Parathyroid adenoma (tissue), 2 donors: ENCODE measurements at regions not wholly inside any gene's neighbourhood (a gene's known extent, or its start where the extent isn't known, plus 50 kb on each side); places are given as distances from the start of the nearest gene placed in this dataset.

ENCODE experiments used
- H2AFZ ChIP-seq: fragments of 300-600 bp; sonication (generic); one replicate; pipeline ENCODE4 v1.7.0; 2017; ENCODE audit warnings: antibody characterized with exemption, mild to moderate bottlenecking
- H3K27ac ChIP-seq: fragments of 300-600 bp; sonication (generic); one replicate; pipeline ENCODE4 v1.7.0; 2017
- H3K27me3 ChIP-seq: fragments of 300-600 bp; sonication (generic); one replicate; pipeline ENCODE4 v1.7.0; 2017; ENCODE audit warnings: low read length; ENCODE audit not compliant: control insufficient read depth, insufficient read depth
- H3K36me3 ChIP-seq: fragments of 300-600 bp; sonication (generic); one replicate; pipeline ENCODE4 v1.7.0; 2017; ENCODE audit warnings: low read length; ENCODE audit not compliant: control insufficient read depth, insufficient read depth
- H3K4me1 ChIP-seq: fragments of 300-600 bp; sonication (generic); one replicate; pipeline ENCODE4 v1.7.0; 2017; ENCODE audit warnings: control low read depth
- H3K4me2 ChIP-seq: fragments of 300-600 bp; sonication (generic); one replicate; pipeline ENCODE4 v1.7.0; 2017; ENCODE audit warnings: low read length
- H3K4me3 ChIP-seq: fragments of 300-600 bp; sonication (generic); one replicate; pipeline ENCODE4 v1.7.0; 2017; ENCODE audit warnings: low read depth, low read length
- H3K79me2 ChIP-seq: fragments of 300-600 bp; sonication (generic); one replicate; pipeline ENCODE4 v1.7.0; 2017; ENCODE audit warnings: control low read depth
- H3K9ac ChIP-seq: fragments of 300-600 bp; sonication (generic); one replicate; pipeline ENCODE4 v1.7.0; 2017; ENCODE audit warnings: mild to moderate bottlenecking
- H3K9me3 ChIP-seq: fragments of 300-600 bp; sonication (generic); one replicate; pipeline ENCODE4 v1.7.0; 2017; ENCODE audit warnings: low read length; ENCODE audit not compliant: control insufficient read depth
- TF ChIP-seq, protein P1 (sequence below): fragments of 300-600 bp; sonication (generic); IDR thresholded peaks from one replicate; pipeline ENCODE4 v1.7.0; 2017; ENCODE audit warnings: antibody characterized with exemption, mild to moderate bottlenecking
- donor health status: primary hyperparathyroidism.

DNA sequence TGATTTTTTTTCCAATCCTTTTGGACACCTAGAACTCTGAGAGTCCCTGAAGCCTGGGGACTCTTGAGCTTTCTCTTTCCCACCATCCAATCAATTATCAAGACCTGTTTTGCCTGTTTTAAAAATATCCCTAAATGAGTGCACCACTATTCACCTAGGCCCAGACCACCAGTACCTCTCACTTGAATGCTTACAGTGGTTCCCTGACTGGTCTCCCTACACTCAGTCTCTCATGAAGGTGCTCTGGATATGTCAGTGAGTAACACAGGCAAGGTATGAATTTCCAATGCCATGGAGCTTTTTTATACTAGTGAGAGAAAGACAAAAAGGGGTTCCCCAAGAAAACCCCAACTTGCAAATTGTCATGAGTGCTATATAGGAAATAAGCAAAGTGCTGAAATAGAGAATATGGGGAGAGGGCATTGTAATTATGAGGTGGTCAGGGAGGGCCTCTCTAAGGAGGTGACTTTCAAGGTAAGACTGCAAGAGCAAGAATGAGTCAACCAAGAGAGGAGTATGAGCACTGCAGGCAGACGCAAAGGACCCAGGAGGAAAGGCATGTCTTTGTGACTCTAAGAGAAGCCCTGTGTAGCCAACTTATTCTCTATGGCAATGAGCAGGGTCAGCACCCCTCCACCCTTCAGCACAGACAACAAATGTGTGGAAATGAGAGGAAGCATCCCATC, 85.3 kb upstream of the MBIP start:
- no peak overlapping the region for H3K9ac ChIP-seq
- no peaks in the 10 kb centered on the region for H3K79me2 ChIP-seq
- H3K4me1 ChIP-seq: no peaks in the 10 kb centered on the region
- H3K4me2 ChIP-seq: no peak overlapping the region
- TF ChIP-seq, protein P1, sequence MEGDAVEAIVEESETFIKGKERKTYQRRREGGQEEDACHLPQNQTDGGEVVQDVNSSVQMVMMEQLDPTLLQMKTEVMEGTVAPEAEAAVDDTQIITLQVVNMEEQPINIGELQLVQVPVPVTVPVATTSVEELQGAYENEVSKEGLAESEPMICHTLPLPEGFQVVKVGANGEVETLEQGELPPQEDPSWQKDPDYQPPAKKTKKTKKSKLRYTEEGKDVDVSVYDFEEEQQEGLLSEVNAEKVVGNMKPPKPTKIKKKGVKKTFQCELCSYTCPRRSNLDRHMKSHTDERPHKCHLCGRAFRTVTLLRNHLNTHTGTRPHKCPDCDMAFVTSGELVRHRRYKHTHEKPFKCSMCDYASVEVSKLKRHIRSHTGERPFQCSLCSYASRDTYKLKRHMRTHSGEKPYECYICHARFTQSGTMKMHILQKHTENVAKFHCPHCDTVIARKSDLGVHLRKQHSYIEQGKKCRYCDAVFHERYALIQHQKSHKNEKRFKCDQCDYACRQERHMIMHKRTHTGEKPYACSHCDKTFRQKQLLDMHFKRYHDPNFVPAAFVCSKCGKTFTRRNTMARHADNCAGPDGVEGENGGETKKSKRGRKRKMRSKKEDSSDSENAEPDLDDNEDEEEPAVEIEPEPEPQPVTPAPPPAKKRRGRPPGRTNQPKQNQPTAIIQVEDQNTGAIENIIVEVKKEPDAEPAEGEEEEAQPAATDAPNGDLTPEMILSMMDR: no peak
- H3K4me3 ChIP-seq: no peak overlapping the region
- no peak overlapping the region for H3K27ac ChIP-seq
- no peaks in the 10 kb centered on the region for H3K9me3 ChIP-seq
- no peaks in the 10 kb centered on the region for H3K27me3 ChIP-seq
- no peaks in the 10 kb centered on the region for H3K36me3 ChIP-seq
- no peak overlapping the region for H2AFZ ChIP-seq

DNA sequence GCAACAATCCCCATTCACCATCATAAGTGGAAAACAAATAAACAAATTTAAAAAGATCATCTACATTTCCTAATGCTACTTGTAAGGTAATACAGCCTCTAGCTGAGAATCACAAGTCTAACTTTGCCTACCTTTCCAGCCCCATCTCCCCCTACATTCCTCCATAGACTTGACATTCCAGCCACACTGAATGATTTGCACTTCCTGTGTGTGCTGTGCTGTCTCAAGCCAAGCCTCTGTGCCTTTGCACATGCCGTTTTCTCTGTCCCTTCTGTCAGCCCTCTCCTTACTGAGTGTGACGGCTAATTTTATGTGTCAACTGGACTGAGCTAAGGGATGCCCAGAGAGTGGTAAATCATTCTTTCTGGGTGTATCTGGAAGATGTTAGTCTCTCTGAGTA, 82.4 kb upstream of the MBIP start:
- no peak overlapping the region for H3K4me2 ChIP-seq

DNA sequence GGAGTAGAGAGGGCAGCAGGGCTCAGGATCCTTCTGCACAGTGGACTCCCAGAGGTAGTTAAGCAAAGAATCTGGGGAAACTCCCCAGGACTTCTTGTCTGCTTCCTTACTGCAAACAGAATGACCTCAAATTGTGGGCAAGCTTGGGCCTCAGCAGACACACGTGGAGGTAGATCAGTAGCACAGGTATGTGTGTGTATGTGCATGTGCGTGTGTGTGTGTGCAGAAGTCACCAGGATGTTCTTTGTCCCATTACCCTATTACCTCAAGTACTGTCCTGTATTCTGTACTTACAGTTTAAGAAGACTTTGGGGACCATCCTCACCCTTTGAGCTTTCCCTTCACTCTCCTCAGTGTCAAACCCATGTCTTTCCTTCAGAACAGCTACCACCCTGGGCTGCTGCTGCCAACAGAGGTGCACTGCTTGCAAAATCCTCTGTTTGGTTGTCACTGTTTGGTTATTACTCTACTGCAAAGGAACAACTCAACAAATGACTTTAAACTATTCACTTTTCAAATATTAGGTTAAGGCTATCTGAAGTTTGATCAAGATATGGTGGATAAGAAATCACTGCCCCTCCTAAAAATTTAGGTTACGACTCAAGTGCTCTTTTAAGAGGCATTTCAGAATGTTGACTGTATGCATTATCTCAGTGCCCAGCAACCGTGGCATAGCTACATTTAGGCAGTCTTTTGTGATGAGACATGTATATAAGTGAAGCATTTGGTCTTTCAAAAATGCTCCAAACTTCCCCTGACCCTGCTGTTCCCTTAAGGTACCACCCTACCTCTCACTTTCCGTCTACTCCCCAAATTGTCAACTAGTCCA, 78.2 kb upstream of the MBIP start:
- no peak overlapping the region for H3K4me3 ChIP-seq

More for the DNA sequence above, 82.4 kb upstream of the MBIP start:
- Histone ChIP-seq H3K79me2 (no peaks in the 10 kb centered on the region), H2AFZ (no peak overlapping the region), H3K27ac (no peak overlapping the region), H3K36me3 (no peaks in the 10 kb centered on the region), H3K9me3 (no peaks in the 10 kb centered on the region), H3K9ac (no peak overlapping the region), H3K4me1 (no peaks in the 10 kb centered on the region), H3K27me3 (no peaks in the 10 kb centered on the region), H3K4me3 (no peak overlapping the region)
- TF ChIP-seq, protein P1: no peak

DNA sequence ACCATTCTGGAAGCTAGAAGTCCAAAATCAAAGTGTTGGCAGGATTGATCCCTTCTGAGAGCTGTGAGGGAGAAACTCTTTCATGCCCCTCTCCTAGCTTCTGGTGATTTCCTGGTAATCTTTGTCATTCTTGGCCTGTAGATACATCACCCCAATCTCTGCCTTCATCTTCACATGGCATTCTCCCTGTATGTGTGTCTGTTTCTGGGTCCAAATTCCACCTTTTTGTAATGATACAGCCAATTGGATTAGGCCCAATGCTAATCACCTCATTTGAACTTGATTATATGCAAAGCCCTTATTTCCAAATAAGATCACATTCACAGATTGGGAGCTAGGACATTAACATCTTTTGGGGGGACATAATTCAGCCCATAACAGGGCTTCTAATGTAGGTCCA, 76.9 kb upstream of the MBIP start:
- no peak overlapping the region for H3K9ac ChIP-seq
- no peaks in the 10 kb centered on the region for H3K79me2 ChIP-seq
- H3K27ac ChIP-seq: no peak overlapping the region
- TF ChIP-seq, protein P1: no peak
- no peak overlapping the region for H2AFZ ChIP-seq
- no peak overlapping the region for H3K4me2 ChIP-seq
- H3K36me3 ChIP-seq: no peaks in the 10 kb centered on the region
- H3K9me3 ChIP-seq: no peaks in the 10 kb centered on the region
- no peaks in the 10 kb centered on the region for H3K4me1 ChIP-seq
- no peak overlapping the region for H3K4me3 ChIP-seq
- no peaks in the 10 kb centered on the region for H3K27me3 ChIP-seq

More for the DNA sequence above, 78.2 kb upstream of the MBIP start:
- no peaks in the 10 kb centered on the region for H3K9me3 ChIP-seq
- no peaks in the 10 kb centered on the region for H3K79me2 ChIP-seq
- H3K36me3 ChIP-seq: no peaks in the 10 kb centered on the region
- no peak overlapping the region for H3K27ac ChIP-seq
- H2AFZ ChIP-seq: no peak overlapping the region
- no peaks in the 10 kb centered on the region for H3K27me3 ChIP-seq
- H3K9ac ChIP-seq: no peak overlapping the region
- H3K4me1 ChIP-seq: no peaks in the 10 kb centered on the region
- TF ChIP-seq, protein P1: no peak
- H3K4me2 ChIP-seq: no peak overlapping the region
